GM13976 (cell line): ENCODE measurements at regions not wholly inside any gene's neighbourhood (a gene's known extent, or its start where the extent isn't known, plus 50 kb on each side); places are given as distances from the start of the nearest gene placed in this dataset.

Experiments
- DNase-seq: peaks from one replicate; pipeline ENCODE4 v3.0.0; 2012; ENCODE audit warnings: low spot score
- in situ Hi-C: fragments of 300-500 bp; cut with MboI; formaldehyde crosslinking; loops from one replicate; pipeline ENCODE4 v1.12.0; 2022; ENCODE audit warnings: low sequenced_read_pairs, mixed read lengths, inconsistent platforms; ENCODE audit not compliant: unreplicated experiment
- TF ChIP-seq, protein P1 (sequence below): IDR thresholded peaks from 2 replicates; pipeline ENCODE4 v1.5.1; 2012; ENCODE audit warnings: borderline replicate concordance, mild to moderate bottlenecking; ENCODE audit not compliant: insufficient read depth; ENCODE audit errors: extremely low read depth, missing control alignments, control extremely low read depth

- DNase-seq = no peak
- in situ Hi-C loops = no loop called here
- TF ChIP-seq, protein P1, sequence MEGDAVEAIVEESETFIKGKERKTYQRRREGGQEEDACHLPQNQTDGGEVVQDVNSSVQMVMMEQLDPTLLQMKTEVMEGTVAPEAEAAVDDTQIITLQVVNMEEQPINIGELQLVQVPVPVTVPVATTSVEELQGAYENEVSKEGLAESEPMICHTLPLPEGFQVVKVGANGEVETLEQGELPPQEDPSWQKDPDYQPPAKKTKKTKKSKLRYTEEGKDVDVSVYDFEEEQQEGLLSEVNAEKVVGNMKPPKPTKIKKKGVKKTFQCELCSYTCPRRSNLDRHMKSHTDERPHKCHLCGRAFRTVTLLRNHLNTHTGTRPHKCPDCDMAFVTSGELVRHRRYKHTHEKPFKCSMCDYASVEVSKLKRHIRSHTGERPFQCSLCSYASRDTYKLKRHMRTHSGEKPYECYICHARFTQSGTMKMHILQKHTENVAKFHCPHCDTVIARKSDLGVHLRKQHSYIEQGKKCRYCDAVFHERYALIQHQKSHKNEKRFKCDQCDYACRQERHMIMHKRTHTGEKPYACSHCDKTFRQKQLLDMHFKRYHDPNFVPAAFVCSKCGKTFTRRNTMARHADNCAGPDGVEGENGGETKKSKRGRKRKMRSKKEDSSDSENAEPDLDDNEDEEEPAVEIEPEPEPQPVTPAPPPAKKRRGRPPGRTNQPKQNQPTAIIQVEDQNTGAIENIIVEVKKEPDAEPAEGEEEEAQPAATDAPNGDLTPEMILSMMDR = no peak
Measured at GRCh38 chr1:31521761-31522555, 54.4 kb upstream of the TINAGL1 start.

DNA sequence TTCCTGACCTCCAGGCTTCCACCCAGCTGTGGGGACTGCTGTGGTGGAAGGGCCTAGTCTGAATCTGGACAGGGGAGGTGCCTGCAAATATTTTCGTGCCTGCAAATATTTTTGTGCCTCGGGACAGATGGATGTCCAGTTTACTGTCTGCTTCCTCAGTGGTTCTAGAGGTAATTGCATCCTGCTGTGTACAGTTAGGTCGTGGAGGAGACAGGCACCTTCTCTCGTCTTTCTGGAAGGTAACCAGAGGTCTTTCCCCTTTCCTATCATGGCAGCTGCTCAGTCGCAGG lies 53.8 kb upstream of the TINAGL1 start:
- TF ChIP-seq, protein P1 = no peak
- DNase-seq = no peak
- in situ Hi-C loops = no loop called here

- no peak for DNase-seq
- in situ Hi-C loops = no loop called here
- TF ChIP-seq, protein P1 = no peak
Measured at GRCh38 chr1:31523012-31523411, 53.3 kb upstream of the TINAGL1 start.

DNA sequence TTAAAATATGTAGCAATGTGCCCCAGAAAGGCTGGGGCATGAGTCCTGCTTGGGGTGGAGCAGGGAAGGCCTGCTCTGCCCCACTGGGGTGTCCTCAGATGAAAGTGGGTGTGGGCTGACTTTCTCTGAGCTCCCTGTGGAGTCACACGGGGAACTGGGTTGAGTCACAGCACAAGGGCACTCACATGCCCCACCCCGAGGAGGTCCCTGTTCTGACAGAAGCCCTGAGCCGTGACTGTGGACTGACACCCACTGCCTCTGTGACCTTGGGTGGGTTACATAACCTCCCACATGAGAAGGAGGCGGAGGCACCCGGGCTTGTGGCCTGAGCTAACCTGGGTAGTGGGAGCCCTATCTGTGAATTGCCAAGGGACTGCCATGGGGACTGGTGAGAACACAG lies 52.5 kb upstream of the TINAGL1 start:
- TF ChIP-seq, protein P1 = no peak
- in situ Hi-C loops = no loop called here
- no peak for DNase-seq

GRCh38 chr1:31524186-31524901 lies 52.0 kb upstream of the TINAGL1 start:
- DNase-seq = no peak
- in situ Hi-C loops = no loop called here
- TF ChIP-seq, protein P1 = no peak
